CD4-positive, alpha-beta T cell (primary cell): ENCODE measurements at regions not wholly inside any gene's neighbourhood (a gene's known extent, or its start where the extent isn't known, plus 50 kb on each side); places are given as distances from the start of the nearest gene placed in this dataset.

ENCODE experiments used
- ATAC-seq: fragments of 200-7000 bp; cut with Tn5 transposase; one replicate; pipeline ENCODE4 v1.10.0; 2022; ENCODE audit warnings: mild to moderate bottlenecking; ENCODE audit not compliant: poor library complexity
- CTCF ChIA-PET: fragments of 350-600 bp; sonication (Branson Sonifier 250); formaldehyde crosslinking; loops from one replicate; lab custom pipeline; 2021; ENCODE audit warnings: antibody characterized with exemption, inconsistent platforms; lab: Charles Lee
- POLR2A ChIA-PET: fragments of 350-600 bp; sonication (Branson Sonifier 250); formaldehyde crosslinking; loops from one replicate; lab custom pipeline; 2021; ENCODE audit warnings: antibody characterized with exemption, inconsistent platforms; lab: Charles Lee
- DNase-seq, 14 experiments: peaks; one replicate each; pipeline ENCODE4 v3.0.0-alpha.2; 2013 to 2020; ENCODE audit warnings: mixed read lengths in 2 of 14
- H3K27ac ChIP-seq, 2 donors: one replicate each; pipeline versions ENCODE4 v1.5.1 to v1.7.0; 2013; ENCODE audit warnings: low read length in 2 of 2, low read depth in 1 of 2, mild to moderate bottlenecking in 1 of 2
- H3K27me3 ChIP-seq, 2 experiments: 1 replicate in 1 of 2; 2 replicates in 1 of 2; pipeline versions ENCODE4 v1.6.1 to v1.7.0; 2013; ENCODE audit warnings: low read length in 2 of 2, control low read depth in 1 of 2, mild to moderate bottlenecking in 1 of 2, moderate library complexity in 1 of 2; ENCODE audit not compliant: insufficient read depth in 2 of 2, control insufficient read depth in 1 of 2
- H3K36me3 ChIP-seq: one replicate; pipeline ENCODE4 v1.6.1; 2013; ENCODE audit warnings: low read length, control low read depth; ENCODE audit not compliant: insufficient read depth
- H3K4me1 ChIP-seq: one replicate; pipeline ENCODE4 v1.6.1; 2013; ENCODE audit warnings: low read length, control low read depth; ENCODE audit not compliant: insufficient read depth
- H3K4me3 ChIP-seq: one replicate; pipeline ENCODE4 v1.5.1; 2013; ENCODE audit warnings: mild to moderate bottlenecking, low read length, moderate library complexity
- H3K9me3 ChIP-seq, 2 experiments: 1 replicate in 1 of 2; 2 replicates in 1 of 2; pipeline versions ENCODE4 v1.6.1 to v1.7.0; 2013; ENCODE audit warnings: low read length in 2 of 2, mild to moderate bottlenecking in 2 of 2, control low read depth in 1 of 2, moderate library complexity in 1 of 2; ENCODE audit not compliant: control insufficient read depth in 1 of 2, insufficient read depth in 1 of 2
- H3K27ac Mint-ChIP-seq: one replicate; pipeline ENCODE4 v1.8.0; 2020; ENCODE audit warnings: mixed read lengths
- H3K27me3 Mint-ChIP-seq: one replicate; pipeline ENCODE4 v1.8.0; 2021; ENCODE audit warnings: mixed read lengths
- H3K36me3 Mint-ChIP-seq: one replicate; pipeline ENCODE4 v1.8.0; 2021; ENCODE audit warnings: low read depth, mixed read lengths
- H3K4me1 Mint-ChIP-seq: one replicate; pipeline ENCODE4 v1.8.0; 2021; ENCODE audit warnings: low read depth, mixed read lengths
- H3K4me3 Mint-ChIP-seq: one replicate; pipeline ENCODE4 v1.8.0; 2020; ENCODE audit warnings: mild to moderate bottlenecking, mixed read lengths
- H3K9me3 Mint-ChIP-seq: one replicate; pipeline ENCODE4 v1.8.0; 2020; ENCODE audit warnings: mixed read lengths
- intact Hi-C, 2 experiments: fragments of 100-400 bp; cut with DNase I in 1 of 2; cut with micrococcal nuclease in 1 of 2; formaldehyde crosslinking; loops; one replicate each; pipeline versions ENCODE4 v1.15.1 to v1.9.0; 2023 to 2025; cut with DNase I, micrococcal nuclease
- TF ChIP-seq, protein P1 (sequence below): fragments of 200-600 bp; IDR thresholded peaks from one replicate; pipeline ENCODE4 v1.8.0; 2022; ENCODE audit warnings: antibody characterized with exemption, mild to moderate bottlenecking

DNA sequence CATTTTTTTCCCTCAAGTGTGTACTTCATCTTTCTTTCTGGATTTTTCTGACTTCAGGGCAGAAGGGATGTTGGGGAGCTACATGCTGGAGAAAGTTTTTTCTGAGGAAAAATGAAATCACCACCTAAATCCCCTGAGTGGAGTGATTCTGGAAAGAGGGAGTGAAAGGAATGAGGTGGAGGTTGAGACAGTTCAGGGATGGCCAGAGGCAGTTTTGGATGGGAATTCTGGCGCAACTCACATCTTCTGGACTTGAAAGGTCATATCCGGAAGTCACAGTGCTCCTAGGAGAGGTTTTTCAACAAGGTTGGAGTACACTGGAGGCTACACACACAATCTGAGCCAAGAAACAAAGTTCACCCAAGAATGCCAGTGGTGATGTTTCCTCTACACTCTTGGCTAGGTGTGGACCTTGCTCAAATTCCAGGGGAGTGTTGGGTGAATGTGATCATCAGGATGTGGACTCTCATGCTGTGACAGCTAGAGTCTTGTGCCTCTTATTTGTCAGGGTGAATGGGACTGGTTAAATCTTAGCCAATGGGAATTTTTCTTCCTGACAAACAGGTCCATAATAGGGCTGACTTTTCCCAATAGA, 161.5 kb downstream of the HLX start:
- DNase-seq (no peak), ATAC-seq (no peak)
- Mint-ChIP-seq H3K36me3 (no peaks in the 10 kb centered on the region), H3K27ac (no peak overlapping the region), H3K9me3 (peaks cover 5% of the 10 kb centered on the region), H3K4me3 (no peak overlapping the region), H3K4me1 (no peaks in the 10 kb centered on the region), H3K27me3 (peaks cover 9% of the 10 kb centered on the region)
- Histone ChIP-seq H3K27ac (no peak overlapping the region), H3K4me3 (no peak overlapping the region), H3K9me3 (no peaks in the 10 kb centered on the region), H3K27me3 (no peaks in the 10 kb centered on the region), H3K4me1 (no peaks in the 10 kb centered on the region), H3K36me3 (no peaks in the 10 kb centered on the region)
- intact Hi-C loops: no loop called here
- ChIA-PET CTCF (no interaction called here), POLR2A (no interaction called here)
- TF ChIP-seq, protein P1, sequence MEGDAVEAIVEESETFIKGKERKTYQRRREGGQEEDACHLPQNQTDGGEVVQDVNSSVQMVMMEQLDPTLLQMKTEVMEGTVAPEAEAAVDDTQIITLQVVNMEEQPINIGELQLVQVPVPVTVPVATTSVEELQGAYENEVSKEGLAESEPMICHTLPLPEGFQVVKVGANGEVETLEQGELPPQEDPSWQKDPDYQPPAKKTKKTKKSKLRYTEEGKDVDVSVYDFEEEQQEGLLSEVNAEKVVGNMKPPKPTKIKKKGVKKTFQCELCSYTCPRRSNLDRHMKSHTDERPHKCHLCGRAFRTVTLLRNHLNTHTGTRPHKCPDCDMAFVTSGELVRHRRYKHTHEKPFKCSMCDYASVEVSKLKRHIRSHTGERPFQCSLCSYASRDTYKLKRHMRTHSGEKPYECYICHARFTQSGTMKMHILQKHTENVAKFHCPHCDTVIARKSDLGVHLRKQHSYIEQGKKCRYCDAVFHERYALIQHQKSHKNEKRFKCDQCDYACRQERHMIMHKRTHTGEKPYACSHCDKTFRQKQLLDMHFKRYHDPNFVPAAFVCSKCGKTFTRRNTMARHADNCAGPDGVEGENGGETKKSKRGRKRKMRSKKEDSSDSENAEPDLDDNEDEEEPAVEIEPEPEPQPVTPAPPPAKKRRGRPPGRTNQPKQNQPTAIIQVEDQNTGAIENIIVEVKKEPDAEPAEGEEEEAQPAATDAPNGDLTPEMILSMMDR: no peak

DNA sequence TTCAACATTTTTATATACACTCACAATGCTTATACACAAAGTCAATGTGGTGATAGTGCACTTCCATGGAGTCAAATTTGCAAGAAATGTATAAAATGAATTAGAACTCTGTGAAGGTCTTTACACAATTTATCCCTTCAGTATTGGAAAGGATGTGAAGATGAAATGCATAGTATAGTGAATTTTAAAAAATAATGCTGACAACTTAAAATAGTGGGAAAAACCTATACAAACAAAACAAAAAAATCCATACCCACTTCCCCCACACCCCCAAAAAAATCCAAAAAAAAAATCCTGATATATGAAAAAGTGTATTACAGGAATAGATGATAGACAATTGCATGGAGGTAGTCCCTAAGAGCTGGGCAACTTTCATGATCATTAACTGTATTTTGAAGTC, 165.3 kb downstream of the HLX start:
- Mint-ChIP-seq H3K9me3 (peaks cover 3% of the 10 kb centered on the region), H3K27me3 (peaks cover 9% of the 10 kb centered on the region), H3K4me3 (no peak overlapping the region), H3K4me1 (no peaks in the 10 kb centered on the region), H3K27ac (no peak overlapping the region), H3K36me3 (no peaks in the 10 kb centered on the region)
- TF ChIP-seq, protein P1: no peak
- Histone ChIP-seq H3K27ac (no peak overlapping the region), H3K4me3 (no peak overlapping the region), H3K36me3 (no peaks in the 10 kb centered on the region), H3K4me1 (no peaks in the 10 kb centered on the region), H3K9me3 (peaks cover 0 to 11% of the 10 kb centered on the region in 2 experiments), H3K27me3 (peaks cover 0 to 8% of the 10 kb centered on the region in 2 experiments)
- intact Hi-C loops: no loop called here
- POLR2A ChIA-PET: no interaction called here
- CTCF ChIA-PET: no interaction called here
- ATAC-seq (no peak), DNase-seq (no peak)

DNA sequence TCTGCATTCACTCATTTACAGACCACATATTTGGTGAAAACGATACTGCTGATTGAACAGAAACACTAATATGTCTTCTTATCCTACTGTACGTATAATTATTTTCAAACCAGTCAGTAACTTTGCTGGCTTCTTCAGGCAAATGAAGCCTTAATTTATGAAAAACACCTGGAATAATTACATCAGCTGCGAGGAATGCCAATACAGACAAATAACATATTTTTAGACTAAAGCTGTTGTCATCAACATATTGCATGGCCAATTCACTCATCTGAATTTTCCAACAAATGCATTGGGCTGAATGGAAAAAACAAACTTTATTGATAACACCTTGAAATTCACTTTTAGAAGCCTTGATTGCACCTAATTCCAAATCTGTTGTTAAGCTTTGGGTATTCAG, 165.9 kb downstream of the HLX start:
- H3K36me3 Mint-ChIP-seq: no peaks in the 10 kb centered on the region
- Histone ChIP-seq H3K27me3 (peaks cover 0 to 8% of the 10 kb centered on the region in 2 experiments), H3K36me3 (no peaks in the 10 kb centered on the region), H3K4me1 (no peaks in the 10 kb centered on the region), H3K27ac (no peak overlapping the region), H3K9me3 (peaks cover 0 to 11% of the 10 kb centered on the region in 2 experiments), H3K4me3 (no peak overlapping the region)
- no peak for DNase-seq
- no peak overlapping the region for H3K4me3 Mint-ChIP-seq
- H3K9me3 Mint-ChIP-seq: peaks cover 7% of the 10 kb centered on the region
- no peak for ATAC-seq
- ChIA-PET POLR2A (no interaction called here), CTCF (no interaction called here)
- H3K4me1 Mint-ChIP-seq: no peaks in the 10 kb centered on the region
- H3K27me3 Mint-ChIP-seq: peaks cover 9% of the 10 kb centered on the region
- intact Hi-C loops: no loop called here
- TF ChIP-seq, protein P1: no peak
- H3K27ac Mint-ChIP-seq: no peak overlapping the region
